ENCODE measurements at regions not wholly inside any gene's neighbourhood (a gene's known extent, or its start where the extent isn't known, plus 50 kb on each side); places are given as distances from the start of the nearest gene placed in this dataset.

- TF ChIP-seq TCF4 (CRISPR knock-in tag; IDR thresholded peaks at IDR 0.05; ENCODE audit: borderline replicate concordance) (no peak), RARB (CRISPR knock-in tag; IDR thresholded peaks at IDR 0.05) (no peak), SNAI2 (CRISPR knock-in tag; IDR thresholded peaks at IDR 0.05) (no peak), PATZ1 (CRISPR knock-in tag; IDR thresholded peaks at IDR 0.05; ENCODE audit: borderline replicate concordance) (no peak), TOX (CRISPR knock-in tag; IDR thresholded peaks at IDR 0.05; ENCODE audit: borderline replicate concordance) (no peak), ZNF70 (CRISPR knock-in tag; IDR thresholded peaks at IDR 0.05) (no peak), ARNTL (CRISPR knock-in tag; IDR thresholded peaks at IDR 0.05; ENCODE audit: borderline replicate concordance, low read depth) (no peak)
These were observed 353.3 kb downstream of the YTHDC2 start for GRCh38 chr5:113866763-113867162.

Measured in SK-N-SH treated with all-trans-retinoic acid at 6 μM for 48 hours (cell line).